GM19468 (cell line): ENCODE measurements at regions not wholly inside any gene's neighbourhood (a gene's known extent, or its start where the extent isn't known, plus 50 kb on each side); places are given as distances from the start of the nearest gene placed in this dataset.
"Not testable (repeated sequence)": the region's sequence is repeated elsewhere in the genome, so short reads cannot be mapped to it uniquely, and the experiment has no call there.

Experiments
- ATAC-seq: cut with Tn5 transposase; IDR thresholded peaks from one replicate; pipeline ENCODE4 v1.9.1; 2021; ENCODE audit warnings: mild to moderate bottlenecking, moderate library complexity, moderate number of reproducible peaks; ENCODE audit not compliant: unreplicated experiment; ENCODE audit errors: extremely low read depth

DNA sequence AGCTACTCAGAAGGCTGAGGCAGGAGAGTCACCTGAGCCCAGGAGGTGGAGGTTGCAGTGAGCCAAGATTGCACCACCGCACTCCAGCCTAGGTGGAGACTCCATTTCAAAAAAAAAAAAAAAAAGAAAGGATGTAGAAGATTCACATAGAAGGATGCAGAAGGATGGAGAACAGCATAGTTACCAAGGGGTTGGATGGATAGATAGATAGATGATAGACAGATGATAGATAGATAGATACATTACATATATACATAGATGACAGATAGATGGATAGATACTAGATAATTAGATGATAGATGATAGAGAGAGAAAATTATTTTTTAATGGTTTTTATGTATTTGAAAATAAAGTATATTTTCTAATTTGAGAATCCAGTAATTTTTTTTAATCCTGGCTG, 160.7 kb upstream of the ARID1B start:
- no peak for ATAC-seq

DNA sequence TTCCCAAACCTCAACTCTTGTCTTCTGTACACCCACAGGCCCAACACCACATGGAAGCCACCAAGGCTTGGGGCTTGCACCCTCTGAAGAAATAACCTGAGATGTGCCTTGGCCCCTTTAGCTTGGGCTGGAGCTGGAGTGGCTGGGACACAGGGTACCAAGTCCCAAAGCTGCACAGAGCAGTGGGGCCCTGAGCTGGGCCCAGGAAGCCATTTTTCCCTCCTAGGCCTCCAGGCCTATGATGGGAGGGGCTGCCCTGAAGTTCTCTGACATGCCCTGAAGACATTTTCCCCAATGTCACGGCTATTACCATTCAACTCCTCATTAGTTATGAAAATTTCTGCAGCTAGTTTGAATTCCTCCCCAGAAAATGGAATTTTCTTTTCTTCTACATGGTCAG, 163.2 kb upstream of the ARID1B start:
- no peak for ATAC-seq

DNA sequence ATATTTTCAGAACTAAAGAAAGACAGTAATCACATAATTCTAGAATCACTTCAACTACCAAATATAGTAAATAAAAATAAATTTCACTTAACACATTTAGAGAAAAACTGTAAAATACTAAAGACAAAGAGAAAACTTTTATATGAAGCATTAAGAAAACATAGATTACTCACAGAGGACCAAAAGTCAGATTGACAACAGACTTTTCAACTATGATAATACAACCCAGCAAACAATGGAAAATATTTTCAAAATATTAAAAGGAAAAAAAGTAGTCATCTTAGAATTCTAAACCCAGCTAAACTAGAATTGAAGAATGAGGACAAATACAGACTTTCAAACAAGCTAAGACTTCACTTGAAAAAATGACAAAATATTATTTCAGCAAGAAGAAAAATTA, 164.8 kb upstream of the ARID1B start:
- no peak for ATAC-seq

DNA sequence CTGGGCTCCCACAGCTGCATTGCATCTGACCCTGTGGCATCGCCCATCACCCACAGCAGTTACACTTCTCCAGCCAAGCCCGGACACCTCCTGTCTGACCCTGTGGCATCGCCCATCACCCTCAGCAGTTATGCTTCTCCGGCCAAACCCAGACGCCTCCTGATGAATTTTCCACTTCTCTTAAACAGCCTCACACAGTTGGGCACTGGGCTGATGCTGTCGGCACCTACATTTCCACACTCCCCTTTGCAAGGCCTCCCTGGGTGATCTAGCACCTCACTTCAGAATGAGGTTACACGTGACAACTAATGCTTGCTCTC, 175.2 kb upstream of the ARID1B start:
- no peak for ATAC-seq

DNA sequence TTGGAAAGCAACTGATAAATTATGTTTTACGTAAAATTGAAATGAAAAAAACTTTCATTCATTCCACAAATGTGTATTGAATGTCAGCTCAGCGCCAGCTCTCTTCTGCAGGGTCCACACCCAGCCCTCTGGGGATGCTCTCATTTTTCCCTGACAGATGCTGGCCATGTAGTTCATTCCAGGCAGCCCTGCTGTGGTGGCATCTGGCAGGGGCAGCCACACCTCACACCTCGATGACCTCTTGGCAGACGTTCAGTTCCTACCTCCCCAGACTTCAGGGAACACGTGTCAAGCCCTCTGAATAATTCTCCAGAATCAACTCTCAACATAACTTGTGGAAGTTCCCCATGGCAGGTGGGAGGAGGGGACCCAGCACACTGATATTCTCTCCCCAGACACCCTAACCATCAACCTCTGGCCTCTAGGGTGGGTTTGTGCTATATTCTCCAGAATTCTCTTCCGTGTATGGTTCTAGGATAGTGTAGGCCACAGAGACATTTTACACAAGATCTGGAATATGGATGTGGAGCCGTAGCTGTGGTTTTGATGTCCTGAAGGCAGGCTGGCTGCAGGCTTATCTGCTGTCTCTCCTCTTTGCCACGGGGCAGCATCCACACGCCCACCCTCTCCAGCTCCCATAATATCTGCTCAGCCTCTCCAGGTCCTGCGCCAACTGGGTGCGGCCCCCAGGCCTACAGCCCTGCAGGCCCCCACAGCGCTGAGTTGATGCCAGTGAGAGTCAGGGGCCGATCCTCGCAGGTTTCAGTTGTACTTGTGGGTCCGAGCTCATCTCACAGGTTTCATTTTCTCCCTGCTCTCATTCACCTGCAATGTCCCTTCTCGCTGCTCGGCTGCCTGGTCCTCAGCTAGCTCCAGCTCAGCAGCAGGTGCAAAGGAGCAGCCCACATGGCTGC, 175.8 kb upstream of the ARID1B start:
- ATAC-seq: no peak

DNA sequence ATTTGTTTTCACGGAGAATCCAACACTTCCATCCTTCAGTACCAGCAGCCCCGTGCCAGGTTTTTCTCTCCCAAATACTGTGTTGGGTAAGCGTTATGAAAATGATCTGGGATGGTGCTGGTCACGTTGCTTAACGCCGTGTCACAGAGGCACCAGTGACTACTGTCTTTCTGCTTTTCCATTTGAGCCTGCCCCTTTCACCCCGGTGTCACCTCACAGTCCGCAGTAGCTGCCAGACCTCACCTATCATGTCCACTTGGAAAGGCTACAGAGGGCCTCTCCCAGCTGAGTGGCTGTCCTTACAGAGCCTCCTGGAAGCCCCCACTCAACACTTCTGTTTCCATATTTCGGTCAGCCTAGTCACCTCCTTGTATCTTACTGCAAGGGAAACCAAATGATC, 176.5 kb upstream of the ARID1B start:
- no peak for ATAC-seq

DNA sequence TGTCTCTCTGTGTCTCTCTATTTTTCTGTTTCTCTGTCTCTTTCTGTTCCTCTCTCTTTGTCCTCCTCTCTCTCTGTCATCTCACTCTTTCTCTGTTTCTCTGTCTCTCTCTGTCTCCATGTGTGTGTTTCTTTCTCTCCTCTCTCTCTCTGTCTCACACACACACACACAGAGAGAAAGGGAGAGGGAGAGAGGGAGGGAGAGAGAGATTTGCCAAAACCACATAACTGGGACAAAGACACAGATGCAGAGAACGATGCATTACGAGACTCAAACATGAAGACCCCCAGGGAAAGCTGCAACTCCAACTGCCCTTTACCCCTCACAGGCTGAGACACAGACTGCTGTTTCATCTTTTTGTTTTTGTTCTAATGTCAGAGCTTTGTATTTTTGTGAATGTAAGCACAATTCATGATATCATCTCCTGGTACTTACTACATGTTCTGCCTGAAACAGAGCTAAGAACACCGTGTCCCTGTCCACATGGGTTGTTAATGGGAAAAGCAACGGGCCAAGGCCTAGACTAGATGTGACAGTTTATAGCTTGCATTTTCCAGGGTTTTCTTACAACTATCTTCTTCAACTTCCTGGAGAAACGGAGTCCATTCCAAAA, 177.1 kb upstream of the ARID1B start:
- no peak for ATAC-seq

DNA sequence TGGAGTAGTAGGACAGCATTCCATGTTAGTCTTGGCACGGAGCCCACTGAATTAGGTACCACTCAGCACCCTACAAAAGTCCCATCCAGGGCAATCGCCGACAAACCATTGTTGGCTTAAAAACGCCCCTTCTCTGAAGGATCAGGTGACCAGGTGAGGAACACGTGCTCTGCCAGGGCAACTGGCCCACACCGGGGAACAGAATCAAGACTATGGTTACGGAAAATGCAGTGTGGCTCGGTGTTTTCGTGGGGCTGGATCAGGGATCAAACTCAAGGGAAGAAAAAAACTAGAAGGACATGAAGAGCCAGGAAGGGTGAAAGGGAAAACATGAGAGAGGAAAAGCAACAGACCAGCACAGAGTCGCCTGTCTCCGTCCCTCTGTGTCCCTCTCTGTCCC, 177.8 kb upstream of the ARID1B start:
- no peak for ATAC-seq

DNA sequence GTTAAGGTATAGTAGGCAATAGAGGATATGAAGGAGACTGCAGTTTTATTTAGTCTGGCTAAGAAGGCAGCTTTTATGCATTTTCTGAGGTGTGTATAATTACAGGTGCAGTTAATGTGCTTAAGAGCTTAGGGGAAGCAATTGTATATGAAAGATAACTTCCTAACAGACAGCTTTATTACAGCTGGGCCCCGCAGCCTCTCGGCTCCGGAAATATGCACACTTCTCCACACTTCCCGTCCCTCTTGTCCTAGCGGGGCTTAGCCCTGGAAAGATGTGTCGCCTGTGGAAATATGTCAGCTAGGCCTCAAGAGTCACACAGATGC, 178.4 kb upstream of the ARID1B start:
- no peak for ATAC-seq

DNA sequence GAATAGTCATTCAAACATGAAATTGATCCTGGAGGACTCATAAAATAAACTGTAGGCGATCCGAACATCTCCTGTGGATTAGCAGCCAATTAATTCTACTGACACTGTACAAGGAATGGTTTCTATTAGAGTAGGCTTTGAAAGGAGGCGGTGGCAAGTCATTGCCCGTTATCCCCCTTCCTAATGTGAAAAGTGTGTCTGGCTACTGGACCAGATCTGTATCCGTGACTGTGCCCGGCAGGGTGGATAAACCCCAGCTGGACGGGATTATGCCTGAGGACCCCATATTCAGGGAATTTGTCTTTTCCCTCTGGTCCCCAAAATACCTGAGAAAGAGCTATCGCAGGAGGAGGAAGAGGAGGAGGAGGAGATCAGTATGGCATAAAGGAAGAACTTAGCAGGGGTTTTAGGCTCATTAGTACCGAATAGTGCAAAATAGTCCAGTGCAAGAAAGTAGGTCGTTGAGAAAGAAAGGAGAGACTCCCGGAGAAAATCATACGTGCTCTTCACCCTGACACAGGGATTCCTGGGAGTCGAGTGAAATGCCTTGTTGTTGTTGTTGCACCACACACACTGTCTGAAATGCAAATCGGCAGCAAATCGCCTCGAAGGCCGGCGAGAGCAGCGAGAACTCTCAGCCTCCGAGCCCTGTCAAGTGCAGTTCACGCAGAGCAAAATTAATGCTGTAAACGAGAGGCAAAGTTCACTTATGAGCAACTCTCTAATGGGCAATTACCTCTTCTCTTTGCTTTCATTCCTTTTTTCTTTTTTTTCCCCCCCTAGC, 178.9 kb upstream of the ARID1B start:
- ATAC-seq: no peak

DNA sequence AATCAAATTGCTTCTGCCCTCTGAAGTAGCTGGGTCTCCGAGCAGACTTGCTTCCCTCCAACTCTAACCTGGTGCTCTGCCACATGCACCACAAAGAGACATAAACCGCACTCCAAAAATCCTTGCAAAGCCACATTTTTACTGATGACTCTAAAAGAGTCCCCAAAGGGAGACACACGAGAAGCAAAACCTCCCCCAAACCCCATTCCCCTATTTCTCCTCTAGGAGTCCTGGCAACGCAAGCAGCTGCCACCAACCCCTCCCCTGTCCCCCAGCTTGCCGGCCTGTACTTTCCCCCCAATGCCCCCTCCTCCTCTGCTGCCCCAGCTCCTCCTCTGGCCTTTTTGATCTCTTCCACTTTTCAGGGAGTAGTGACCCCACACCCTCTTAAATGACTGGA, 180.1 kb upstream of the ARID1B start:
- no peak for ATAC-seq

DNA sequence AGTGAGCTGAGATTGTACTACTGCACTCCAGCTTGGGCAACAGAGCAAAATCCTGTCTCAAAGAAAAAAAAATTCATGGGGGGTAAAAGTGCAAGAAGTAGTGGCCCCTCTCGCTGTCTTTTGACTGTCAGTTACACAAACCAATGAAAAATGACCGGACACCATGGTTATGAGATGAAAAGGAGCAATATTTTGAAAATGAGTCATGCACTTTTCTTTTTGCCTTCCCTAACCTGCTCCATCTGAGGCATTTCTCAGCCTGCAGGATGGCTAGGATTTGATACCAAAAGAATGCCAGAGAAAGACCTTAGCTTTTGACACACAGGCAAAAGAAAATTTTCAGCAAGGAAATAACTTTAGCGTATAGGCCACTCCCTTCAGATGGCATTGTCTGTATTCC, 181.7 kb upstream of the ARID1B start:
- no peak for ATAC-seq

DNA sequence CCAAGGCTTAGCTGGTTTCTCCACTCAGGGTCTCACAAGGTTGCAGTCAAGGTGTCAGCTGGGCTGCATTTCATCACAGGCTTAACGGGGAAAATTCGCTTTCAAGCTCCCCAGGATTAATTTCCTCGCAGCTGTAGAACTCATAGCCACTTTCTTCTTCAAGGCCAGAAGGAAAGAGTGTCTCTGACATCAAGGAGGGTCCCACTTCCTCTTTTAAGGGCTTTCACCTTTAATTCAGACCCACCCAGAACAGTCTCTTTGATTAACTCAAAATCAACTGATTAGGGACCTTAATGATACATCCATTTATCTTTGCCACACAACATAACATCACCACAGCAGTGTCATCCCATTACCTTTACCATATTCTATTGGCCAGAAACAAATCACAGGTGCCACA, 183.3 kb upstream of the ARID1B start:
- no peak for ATAC-seq

DNA sequence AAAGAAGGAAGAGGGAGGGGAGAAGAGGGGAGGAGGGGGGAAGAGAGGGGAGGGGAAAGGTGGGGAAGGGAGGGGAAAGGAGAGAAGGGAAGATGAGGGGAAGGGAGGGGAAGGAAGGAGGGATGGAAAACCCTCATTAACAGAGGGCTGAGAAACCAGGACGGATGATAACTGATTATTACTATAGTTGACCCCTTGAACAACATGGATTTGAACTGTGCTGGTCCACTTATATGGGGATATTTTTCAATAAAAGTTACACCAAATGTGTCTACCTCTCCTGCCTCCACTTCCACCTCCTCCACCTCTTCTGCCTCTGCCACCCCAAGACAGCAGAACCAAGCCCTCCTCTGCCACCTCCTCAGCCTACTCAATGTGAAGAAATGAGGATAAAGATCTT, 184.1 kb upstream of the ARID1B start:
- ATAC-seq: no peak

DNA sequence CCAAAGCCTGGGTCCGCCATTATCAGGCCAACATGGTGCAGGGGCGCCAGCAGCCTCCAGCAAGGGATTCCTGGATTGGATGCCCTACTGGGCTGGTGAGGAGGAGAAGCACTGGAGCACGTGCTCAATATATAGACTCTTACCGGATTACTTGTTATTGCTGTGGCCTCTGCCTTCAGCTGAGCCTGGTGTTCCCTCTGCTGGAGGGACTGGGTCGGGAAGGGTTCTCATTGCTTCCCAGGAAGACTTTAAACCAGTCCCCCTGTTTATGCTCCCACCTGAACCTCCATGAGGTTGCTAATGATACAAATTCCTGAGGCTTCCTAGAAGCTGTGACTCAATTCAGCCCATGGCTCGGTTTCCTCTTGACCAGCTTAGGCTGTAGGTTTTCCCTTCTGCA, 186.7 kb upstream of the ARID1B start:
- ATAC-seq: no peak

DNA sequence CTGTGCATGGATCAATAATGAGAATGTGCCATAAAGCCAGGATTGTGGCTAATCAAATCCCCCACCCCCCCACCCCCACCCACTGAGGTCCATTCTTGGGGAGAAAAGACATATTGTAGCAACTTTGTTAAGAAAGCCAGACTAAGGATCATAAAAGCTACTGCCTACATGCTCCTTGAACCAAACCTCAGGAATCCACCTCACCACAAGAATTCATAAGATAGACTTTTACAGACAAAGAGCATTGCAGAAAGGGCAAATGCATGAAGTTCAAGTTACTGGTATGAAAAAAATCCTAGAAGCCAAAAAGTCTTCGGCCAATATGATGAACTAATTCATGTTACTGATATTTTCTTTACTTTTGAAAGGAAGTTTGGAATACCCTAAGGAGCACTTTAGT, 187.9 kb upstream of the ARID1B start:
- ATAC-seq: no peak

DNA sequence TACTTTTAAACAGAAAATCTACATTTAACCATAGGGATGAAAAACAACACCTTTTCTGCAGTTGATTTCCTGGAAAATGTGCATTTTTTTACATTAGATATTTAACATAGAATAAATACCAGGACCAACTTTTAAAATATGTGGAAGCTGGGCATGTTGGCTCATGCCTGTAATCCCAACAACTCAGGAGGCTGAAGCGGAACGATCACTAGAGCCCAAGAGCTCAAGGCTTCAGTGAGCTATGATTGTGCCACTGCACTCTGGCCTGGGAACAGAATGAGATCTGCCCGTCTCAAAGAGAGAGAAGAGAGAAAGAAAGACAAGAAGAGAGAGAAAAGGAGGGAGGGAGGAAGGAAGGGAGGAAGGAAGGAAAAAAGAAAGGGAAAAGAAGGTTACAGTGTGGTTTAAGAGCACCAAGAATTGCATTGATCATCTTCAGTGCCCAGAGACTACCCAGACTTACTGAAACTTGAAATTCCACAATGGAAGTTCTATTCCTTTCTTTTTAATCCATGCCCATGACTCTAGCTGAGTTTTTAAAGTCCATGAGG, 189.4 kb upstream of the ARID1B start:
- no peak for ATAC-seq

DNA sequence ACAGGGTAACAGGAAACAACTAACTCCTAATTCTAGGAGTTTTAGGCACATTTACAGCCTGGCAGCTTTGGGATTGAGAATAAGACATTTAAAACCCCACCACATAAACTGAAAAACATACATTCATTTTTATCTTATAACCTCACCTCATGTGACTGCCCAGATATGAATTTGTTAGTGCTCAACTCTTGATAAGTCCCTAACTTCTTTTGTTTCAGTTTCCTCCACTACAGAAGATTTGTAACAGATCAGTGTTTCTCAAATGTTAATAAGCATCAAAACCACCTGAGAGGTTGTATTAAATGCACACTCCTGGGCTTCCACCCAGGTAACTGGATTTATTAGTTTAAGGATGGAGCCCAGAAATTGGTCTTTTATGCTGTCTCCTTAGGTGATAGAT, 190.1 kb upstream of the ARID1B start:
- no peak for ATAC-seq

DNA sequence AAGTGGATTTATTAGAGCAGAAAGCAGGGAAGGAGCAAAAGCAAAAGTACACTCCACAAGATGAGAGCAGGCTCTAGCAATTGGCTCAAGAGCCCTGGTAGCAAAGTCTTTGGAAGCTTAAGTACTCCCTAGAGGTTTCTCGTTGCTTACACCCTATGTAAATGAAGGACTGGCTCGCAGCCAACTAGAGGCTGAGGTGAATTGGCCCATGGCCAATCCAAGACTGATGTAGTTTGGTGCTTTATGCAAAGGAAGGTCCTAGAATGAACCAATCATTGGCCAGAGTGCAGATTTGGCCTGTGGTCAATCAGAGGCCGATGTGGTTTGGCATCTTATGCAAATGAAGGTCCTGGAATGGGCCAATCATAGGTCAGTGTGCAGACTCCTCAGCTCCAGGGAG, 191.3 kb upstream of the ARID1B start:
- ATAC-seq: no peak

DNA sequence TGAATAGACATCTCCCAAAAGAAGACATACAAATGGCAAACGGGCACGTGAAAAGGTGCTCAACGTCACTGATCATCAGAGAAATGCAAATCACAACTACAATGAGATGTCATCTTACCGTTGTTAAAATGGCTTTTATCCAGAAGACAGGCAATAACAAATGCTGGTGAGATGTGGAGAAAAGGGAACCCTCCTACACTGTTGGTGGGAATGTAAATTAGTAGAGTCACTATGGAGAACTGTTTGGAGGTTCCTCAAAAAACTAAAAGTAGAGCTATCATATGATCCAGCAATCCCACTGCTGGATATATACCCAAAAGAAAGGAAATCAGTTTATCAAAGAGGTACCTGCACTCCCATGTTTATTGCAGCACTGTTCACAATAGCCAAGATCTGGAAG, 193.1 kb upstream of the ARID1B start:
- not testable (repeated sequence) for ATAC-seq

DNA sequence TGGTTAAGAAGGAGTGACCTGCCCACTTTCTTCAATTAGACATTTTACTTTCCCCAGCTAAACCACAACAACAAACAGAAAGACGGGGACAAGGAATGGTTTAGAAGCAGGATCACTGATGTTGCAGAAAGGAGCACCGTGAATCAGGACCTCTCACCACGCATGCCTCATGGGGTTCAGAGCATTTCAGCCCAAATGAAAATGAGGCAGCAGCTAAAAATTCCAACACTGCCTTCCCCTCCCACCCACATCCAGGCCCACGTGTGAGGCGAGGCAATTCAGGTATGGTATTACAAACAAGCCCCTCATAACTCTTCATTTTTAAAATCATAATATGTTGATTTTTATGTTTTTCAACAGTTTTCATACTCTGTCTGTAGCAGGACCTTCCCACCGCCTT, 194.1 kb upstream of the ARID1B start:
- no peak for ATAC-seq
